ENCODE measurements at regions not wholly inside any gene's neighbourhood (a gene's known extent, or its start where the extent isn't known, plus 50 kb on each side); places are given as distances from the start of the nearest gene placed in this dataset.
A peak's percentile ranks its signal among the peaks of the same experiment; 100 is the strongest.

- TF ChIP-seq EZH2phosphoT487 (IDR thresholded peaks at IDR 0.05), result no peak
- TF ChIP-seq CTCF (IDR thresholded peaks at IDR 0.05), result no peak
- no peak for TF ChIP-seq EZH2 (IDR thresholded peaks at IDR 0.05)
- no peaks in the 10 kb centered on the region for H3K9me3 ChIP-seq (ENCODE audit: low read depth)
- Mint-ChIP-seq H3K4me1 (peaks cover 15% of the 10 kb centered on the region), H3K4me3 (no peak overlapping the region), H3K9me3 (peaks cover 9% of the 10 kb centered on the region), H3K27ac (peak overlapping the region; percentile 17), H3K27me3 (ENCODE audit: insufficient read depth, low read depth) (peaks cover 5% of the 10 kb centered on the region), H3K36me3 (no peaks in the 10 kb centered on the region)
- peaks cover 17% of the 10 kb centered on the region for H3K4me1 ChIP-seq
- DNase-seq (ENCODE audit: low spot score), result peak; percentile 32
- H3K27ac ChIP-seq, result peak overlapping the region; percentile 30
- no peaks in the 10 kb centered on the region for H3K36me3 ChIP-seq
- H4K20me1 ChIP-seq (ENCODE audit: low read depth), result no peaks in the 10 kb centered on the region
- H2AFZ ChIP-seq (replicated peaks), result no peak overlapping the region
- no peaks in the 10 kb centered on the region for H3K27me3 ChIP-seq
- no peak overlapping the region for H3K4me2 ChIP-seq
- no peak overlapping the region for H3K9ac ChIP-seq
- no peak overlapping the region for H3K4me3 ChIP-seq
- no peaks in the 10 kb centered on the region for H3K79me2 ChIP-seq (ENCODE audit: low read depth)
- H3F3A ChIP-seq (ENCODE audit: low read depth), result peaks cover 7% of the 10 kb centered on the region
Observed at GRCh38 chr3:40800343-40800742, 275.6 kb downstream of the ZNF621 start.

- H3K27me3 ChIP-seq, result no peaks in the 10 kb centered on the region
- peaks cover 5% of the 10 kb centered on the region for H3K27me3 Mint-ChIP-seq (ENCODE audit: insufficient read depth, low read depth)
- no peak overlapping the region for H3K9ac ChIP-seq
- H3K4me1 Mint-ChIP-seq, result peaks cover 15% of the 10 kb centered on the region
- H4K20me1 ChIP-seq (ENCODE audit: low read depth), result no peaks in the 10 kb centered on the region
- no peak overlapping the region for H3K4me2 ChIP-seq
- H3K4me3 Mint-ChIP-seq, result no peak overlapping the region
- no peak for TF ChIP-seq EZH2 (IDR thresholded peaks at IDR 0.05)
- no peak for TF ChIP-seq EZH2phosphoT487 (IDR thresholded peaks at IDR 0.05)
- TF ChIP-seq CTCF (IDR thresholded peaks at IDR 0.05), result no peak
- no peaks in the 10 kb centered on the region for H3K79me2 ChIP-seq (ENCODE audit: low read depth)
- H3K36me3 ChIP-seq, result no peaks in the 10 kb centered on the region
- no peak overlapping the region for H3K4me3 ChIP-seq
- H3K9me3 ChIP-seq (ENCODE audit: low read depth), result no peaks in the 10 kb centered on the region
- no peak overlapping the region for H2AFZ ChIP-seq (replicated peaks)
- DNase-seq (ENCODE audit: low spot score), result no peak
- H3K36me3 Mint-ChIP-seq, result no peaks in the 10 kb centered on the region
- peaks cover 9% of the 10 kb centered on the region for H3K9me3 Mint-ChIP-seq
- H3K27ac ChIP-seq, result no peak overlapping the region
- peaks cover 17% of the 10 kb centered on the region for H3K4me1 ChIP-seq
- H3F3A ChIP-seq (ENCODE audit: low read depth), result peaks cover 7% of the 10 kb centered on the region
- no peak overlapping the region for H3K27ac Mint-ChIP-seq
Observed at GRCh38 chr3:40801284-40801741, 276.6 kb downstream of the ZNF621 start.

- Histone ChIP-seq H3K79me2 (ENCODE audit: low read depth) (no peaks in the 10 kb centered on the region), H3K9ac (no peak overlapping the region), H3K4me3 (no peak overlapping the region), H3F3A (ENCODE audit: low read depth) (peaks cover 7% of the 10 kb centered on the region), H3K4me2 (no peak overlapping the region), H3K4me1 (peaks cover 17% of the 10 kb centered on the region), H4K20me1 (ENCODE audit: low read depth) (no peaks in the 10 kb centered on the region), H3K27me3 (no peaks in the 10 kb centered on the region), H3K27ac (no peak overlapping the region), H3K9me3 (ENCODE audit: low read depth) (no peaks in the 10 kb centered on the region), H2AFZ (replicated peaks) (no peak overlapping the region), H3K36me3 (no peaks in the 10 kb centered on the region)
- Mint-ChIP-seq H3K9me3 (peaks cover 7% of the 10 kb centered on the region), H3K4me3 (no peak overlapping the region), H3K27me3 (ENCODE audit: insufficient read depth, low read depth) (peaks cover 3% of the 10 kb centered on the region), H3K4me1 (peaks cover 15% of the 10 kb centered on the region), H3K27ac (no peak overlapping the region), H3K36me3 (no peaks in the 10 kb centered on the region)
- no peak for TF ChIP-seq EZH2 (IDR thresholded peaks at IDR 0.05)
- TF ChIP-seq EZH2phosphoT487 (IDR thresholded peaks at IDR 0.05), result no peak
- no peak for TF ChIP-seq CTCF (IDR thresholded peaks at IDR 0.05)
- no peak for DNase-seq (ENCODE audit: low spot score)
Observed at GRCh38 chr3:40803311-40803710, 278.6 kb downstream of the ZNF621 start.

Measured in neural progenitor cell (in vitro differentiated cells).